Fibroblast of lung (primary cell): ENCODE measurements at regions not wholly inside any gene's neighbourhood (a gene's known extent, or its start where the extent isn't known, plus 50 kb on each side); places are given as distances from the start of the nearest gene placed in this dataset.

ENCODE experiments used
- DNase-seq, 2 donors: peaks; one replicate each; pipeline versions ENCODE4 v3.0.0 to v3.0.0-alpha.2; 2010; ENCODE audit warnings: low read depth in 2 of 2
- H2AFZ ChIP-seq: 2 replicates; pipeline ENCODE4 v1.5.1; 2012; ENCODE audit warnings: low read length, control low read depth, inconsistent platforms
- H3K27ac ChIP-seq: 2 replicates; pipeline ENCODE4 v1.5.1; 2011; ENCODE audit warnings: low read length, control low read depth; ENCODE audit not compliant: insufficient read depth
- H3K27me3 ChIP-seq: 2 replicates; pipeline ENCODE4 v1.5.1; 2011; ENCODE audit warnings: mild to moderate bottlenecking, low read length; ENCODE audit not compliant: control insufficient read depth, insufficient read depth
- H3K36me3 ChIP-seq: 2 replicates; pipeline ENCODE4 v1.5.1; 2011; ENCODE audit warnings: low read length; ENCODE audit not compliant: control insufficient read depth, insufficient read depth
- H3K4me1 ChIP-seq: 2 replicates; pipeline ENCODE4 v1.5.1; 2011; ENCODE audit warnings: low read length; ENCODE audit not compliant: control insufficient read depth, insufficient read depth; ENCODE audit errors: extremely low read depth
- H3K4me2 ChIP-seq: 2 replicates; pipeline ENCODE4 v1.5.1; 2011; ENCODE audit warnings: low read length, control low read depth; ENCODE audit not compliant: insufficient read depth; ENCODE audit errors: extremely low read depth
- H3K4me3 ChIP-seq, 4 experiments: fragments of 200-600 bp in 1 of 4; sonication (generic) in 1 of 4; replicated peaks in 1 of 4; 2 replicates each; pipeline ENCODE4 v1.5.1; 2011 to 2016; ENCODE audit warnings: low read length in 4 of 4, low read depth in 3 of 4, mild to moderate bottlenecking in 3 of 4, control low read depth in 2 of 4, inconsistent platforms in 1 of 4, mixed read lengths in 1 of 4; ENCODE audit not compliant: insufficient read depth in 1 of 4; ENCODE audit errors: control extremely low read depth in 1 of 4
- H3K79me2 ChIP-seq: 2 replicates; pipeline ENCODE4 v1.5.1; 2012; ENCODE audit warnings: mild to moderate bottlenecking, low read length, inconsistent platforms; ENCODE audit not compliant: control insufficient read depth, insufficient read depth
- H3K9ac ChIP-seq: 2 replicates; pipeline ENCODE4 v1.5.1; 2011; ENCODE audit warnings: mild to moderate bottlenecking, low read length, control low read depth; ENCODE audit not compliant: insufficient read depth
- H3K9me3 ChIP-seq: 2 replicates; pipeline ENCODE4 v1.5.1; 2012; ENCODE audit warnings: low read depth, low read length; ENCODE audit not compliant: control insufficient read depth, insufficient read depth
- H4K20me1 ChIP-seq: 2 replicates; pipeline ENCODE4 v1.5.1; 2011; ENCODE audit warnings: low read length; ENCODE audit not compliant: control insufficient read depth, insufficient read depth; ENCODE audit errors: extremely low read depth
- EZH2 ChIP-seq: IDR thresholded peaks from 2 replicates; pipeline ENCODE4 v1.5.1; 2012; ENCODE audit warnings: low read length, control low read depth, mild to moderate bottlenecking; ENCODE audit errors: missing control alignments
- TF ChIP-seq, protein P1 (sequence below), 2 donors: IDR thresholded peaks in 1 of 2; conservative IDR thresholded peaks in 1 of 2; 1 replicate in 1 of 2; 2 replicates in 1 of 2; pipeline ENCODE4 v1.5.1; 2011 to 2012; ENCODE audit warnings: low read length in 2 of 2, control low read depth in 1 of 2, inconsistent platforms in 1 of 2, low read depth in 1 of 2, mild to moderate bottlenecking in 1 of 2

DNA sequence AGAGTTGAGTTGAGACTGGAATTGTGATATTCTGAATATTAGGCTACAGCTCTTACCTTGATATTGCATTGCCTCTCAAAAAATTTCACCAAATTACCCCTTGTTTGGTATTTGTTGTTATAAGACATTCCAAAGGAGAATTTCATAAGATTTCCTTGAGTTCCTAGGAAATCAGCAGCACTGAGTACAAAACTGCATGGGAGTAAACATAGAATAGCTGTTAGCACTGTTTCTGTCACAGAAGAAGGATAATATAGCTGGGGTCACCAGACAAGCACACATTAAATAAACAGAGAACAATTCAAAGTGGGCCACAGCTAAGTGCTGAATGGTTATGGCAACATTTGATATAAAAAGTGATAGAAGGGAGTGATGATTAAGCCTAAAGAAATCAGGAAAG is 724.3 kb downstream of the PRELID2 start:
- Histone ChIP-seq H4K20me1 (no peaks in the 10 kb centered on the region), H2AFZ (no peak overlapping the region), H3K9ac (no peak overlapping the region), H3K4me2 (no peak overlapping the region), H3K27ac (no peak overlapping the region), H3K4me1 (no peaks in the 10 kb centered on the region), H3K79me2 (no peaks in the 10 kb centered on the region), H3K9me3 (no peaks in the 10 kb centered on the region), H3K27me3 (no peaks in the 10 kb centered on the region), H3K4me3 (no peak overlapping the region), H3K36me3 (no peaks in the 10 kb centered on the region)
- DNase-seq, result peak in 1 of 2 donors; percentile 12
- no peak for TF ChIP-seq EZH2
- TF ChIP-seq, protein P1, sequence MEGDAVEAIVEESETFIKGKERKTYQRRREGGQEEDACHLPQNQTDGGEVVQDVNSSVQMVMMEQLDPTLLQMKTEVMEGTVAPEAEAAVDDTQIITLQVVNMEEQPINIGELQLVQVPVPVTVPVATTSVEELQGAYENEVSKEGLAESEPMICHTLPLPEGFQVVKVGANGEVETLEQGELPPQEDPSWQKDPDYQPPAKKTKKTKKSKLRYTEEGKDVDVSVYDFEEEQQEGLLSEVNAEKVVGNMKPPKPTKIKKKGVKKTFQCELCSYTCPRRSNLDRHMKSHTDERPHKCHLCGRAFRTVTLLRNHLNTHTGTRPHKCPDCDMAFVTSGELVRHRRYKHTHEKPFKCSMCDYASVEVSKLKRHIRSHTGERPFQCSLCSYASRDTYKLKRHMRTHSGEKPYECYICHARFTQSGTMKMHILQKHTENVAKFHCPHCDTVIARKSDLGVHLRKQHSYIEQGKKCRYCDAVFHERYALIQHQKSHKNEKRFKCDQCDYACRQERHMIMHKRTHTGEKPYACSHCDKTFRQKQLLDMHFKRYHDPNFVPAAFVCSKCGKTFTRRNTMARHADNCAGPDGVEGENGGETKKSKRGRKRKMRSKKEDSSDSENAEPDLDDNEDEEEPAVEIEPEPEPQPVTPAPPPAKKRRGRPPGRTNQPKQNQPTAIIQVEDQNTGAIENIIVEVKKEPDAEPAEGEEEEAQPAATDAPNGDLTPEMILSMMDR (conservative IDR thresholded peaks at IDR 0.05 in 1 of 2, IDR thresholded peaks at IDR 0.05 in 1 of 2; ENCODE audit: low read depth in 1 of 2, low read length in 2 of 2), result no peak

- H3K4me1 ChIP-seq, result no peaks in the 10 kb centered on the region
- H3K9ac ChIP-seq, result no peak overlapping the region
- no peak overlapping the region for H3K4me2 ChIP-seq
- H3K27me3 ChIP-seq, result no peaks in the 10 kb centered on the region
- no peak for DNase-seq
- H3K36me3 ChIP-seq, result no peaks in the 10 kb centered on the region
- H3K9me3 ChIP-seq, result no peaks in the 10 kb centered on the region
- no peaks in the 10 kb centered on the region for H3K79me2 ChIP-seq
- TF ChIP-seq, protein P1 (conservative IDR thresholded peaks at IDR 0.05 in 1 of 2, IDR thresholded peaks at IDR 0.05 in 1 of 2; ENCODE audit: low read depth in 1 of 2, low read length in 2 of 2), result no peak
- TF ChIP-seq EZH2, result no peak
- H3K27ac ChIP-seq, result no peak overlapping the region
- H3K4me3 ChIP-seq, result no peak overlapping the region
- no peak overlapping the region for H2AFZ ChIP-seq
- no peaks in the 10 kb centered on the region for H4K20me1 ChIP-seq
Measured at GRCh38 chr5:145110181-145110580, 725.0 kb downstream of the PRELID2 start.

GRCh38 chr5:145105384-145105783 is 729.8 kb downstream of the PRELID2 start:
- Histone ChIP-seq H3K4me1 (no peaks in the 10 kb centered on the region), H3K4me3 (no peak overlapping the region), H3K79me2 (no peaks in the 10 kb centered on the region), H3K27ac (no peak overlapping the region), H3K36me3 (no peaks in the 10 kb centered on the region), H3K4me2 (no peak overlapping the region), H3K9ac (no peak overlapping the region), H3K9me3 (no peaks in the 10 kb centered on the region), H3K27me3 (no peaks in the 10 kb centered on the region), H2AFZ (no peak overlapping the region), H4K20me1 (no peaks in the 10 kb centered on the region)
- TF ChIP-seq, protein P1 (conservative IDR thresholded peaks at IDR 0.05 in 1 of 2, IDR thresholded peaks at IDR 0.05 in 1 of 2; ENCODE audit: low read depth in 1 of 2, low read length in 2 of 2), result no peak
- TF ChIP-seq EZH2, result no peak
- no peak for DNase-seq
